ENCODE measurements at regions not wholly inside any gene's neighbourhood (a gene's known extent, or its start where the extent isn't known, plus 50 kb on each side); places are given as distances from the start of the nearest gene placed in this dataset.

GRCh38 chr9:107087222-107087621, 195.9 kb upstream of the RAD23B start:
- no peaks in the 10 kb centered on the region for H3K4me1 ChIP-seq (ENCODE audit: insufficient read depth)
- TF ChIP-seq CTCF (IDR thresholded peaks at IDR 0.05): no peak
- TF ChIP-seq EP300 (IDR thresholded peaks at IDR 0.05): no peak
- no peak for TF ChIP-seq POLR2A (IDR thresholded peaks at IDR 0.05)
- intact Hi-C loops (cut with DNase I): no loop called here
- no peak overlapping the region for H3K4me3 ChIP-seq
- WGBS, 3 donors: 64 to 74% (median 74%) methylated on average over 3 of the region's 3 CpGs
- H3K36me3 ChIP-seq: no peaks in the 10 kb centered on the region
- no peak overlapping the region for H3K27ac ChIP-seq
- no peaks in the 10 kb centered on the region for H3K9me3 ChIP-seq
- no peak for DNase-seq
- H3K27me3 ChIP-seq: no peaks in the 10 kb centered on the region

- intact Hi-C loops (cut with DNase I): no loop called here
- Histone ChIP-seq H3K9me3 (no peaks in the 10 kb centered on the region), H3K27me3 (no peaks in the 10 kb centered on the region), H3K4me1 (ENCODE audit: insufficient read depth) (no peaks in the 10 kb centered on the region), H3K27ac (no peak overlapping the region), H3K36me3 (no peaks in the 10 kb centered on the region), H3K4me3 (no peak overlapping the region)
- TF ChIP-seq POLR2A (IDR thresholded peaks at IDR 0.05): no peak
- TF ChIP-seq EP300 (IDR thresholded peaks at IDR 0.05): no peak
- no peak for TF ChIP-seq CTCF (IDR thresholded peaks at IDR 0.05)
- DNase-seq: no peak
- WGBS, 3 donors: 78 to 92% (median 81%) methylated on average over 1 of the region's 1 CpG
These were observed 192.9 kb upstream of the RAD23B start for GRCh38 chr9:107090218-107090617.

GRCh38 chr9:107093365-107094060, 189.6 kb upstream of the RAD23B start:
- H3K27ac ChIP-seq: no peak overlapping the region
- H3K9me3 ChIP-seq: no peaks in the 10 kb centered on the region
- H3K27me3 ChIP-seq: no peaks in the 10 kb centered on the region
- H3K4me1 ChIP-seq (ENCODE audit: insufficient read depth): no peaks in the 10 kb centered on the region
- H3K36me3 ChIP-seq: no peaks in the 10 kb centered on the region
- WGBS, 3 donors: 96 to 98% (median 97%) methylated on average over 3 of the region's 3 CpGs
- intact Hi-C loops (cut with DNase I): no loop called here
- no peak overlapping the region for H3K4me3 ChIP-seq
- TF ChIP-seq EP300 (IDR thresholded peaks at IDR 0.05) (no peak), POLR2A (IDR thresholded peaks at IDR 0.05) (no peak), CTCF (IDR thresholded peaks at IDR 0.05) (no peak)
- no peak for DNase-seq

- H3K9me3 ChIP-seq: no peaks in the 10 kb centered on the region
- intact Hi-C loops (cut with DNase I): no loop called here
- TF ChIP-seq CTCF (IDR thresholded peaks at IDR 0.05) (no peak), POLR2A (IDR thresholded peaks at IDR 0.05) (no peak), EP300 (IDR thresholded peaks at IDR 0.05) (no peak)
- H3K36me3 ChIP-seq: no peaks in the 10 kb centered on the region
- WGBS, 3 donors: 77 to 78% (median 78%) methylated on average over 3 of the region's 3 CpGs
- no peaks in the 10 kb centered on the region for H3K27me3 ChIP-seq
- DNase-seq: no peak
- H3K4me3 ChIP-seq: no peak overlapping the region
- no peaks in the 10 kb centered on the region for H3K4me1 ChIP-seq (ENCODE audit: insufficient read depth)
- no peak overlapping the region for H3K27ac ChIP-seq
These were observed 188.7 kb upstream of the RAD23B start for GRCh38 chr9:107094370-107094769.
